ENCODE measurements at regions not wholly inside any gene's neighbourhood (a gene's known extent, or its start where the extent isn't known, plus 50 kb on each side); places are given as distances from the start of the nearest gene placed in this dataset.
"Not testable (repeated sequence)": the region's sequence is repeated elsewhere in the genome, so short reads cannot be mapped to it uniquely, and the experiment has no call there.

GRCh38 chr2:100749771-100750542 lies 70.0 kb upstream of the NPAS2 start:
- Histone ChIP-seq H3K36me3 (ENCODE audit: control insufficient read depth in 2 of 2, insufficient read depth in 2 of 2, low read length in 2 of 2) (no peaks in the 10 kb centered on the region), H3K9ac (ENCODE audit: low read length in 2 of 2) (no peak overlapping the region), H3K27ac (ENCODE audit: low read length) (no peak overlapping the region), H3K4me3 (ENCODE audit: low read length in 2 of 2) (no peak overlapping the region), H3K9me3 (ENCODE audit: control insufficient read depth in 2 of 2, low read length in 2 of 2) (no peaks in the 10 kb centered on the region), H3K4me1 (ENCODE audit: control insufficient read depth, insufficient read depth, low read length) (no peaks in the 10 kb centered on the region), H3K27me3 (ENCODE audit: control insufficient read depth in 1 of 2, insufficient read depth in 2 of 2, low read length in 2 of 2) (no peaks in the 10 kb centered on the region)

GRCh38 chr2:100751871-100752625 lies 67.9 kb upstream of the NPAS2 start:
- H3K4me3 ChIP-seq (ENCODE audit: low read length in 2 of 2); H3K9me3 ChIP-seq (ENCODE audit: control insufficient read depth in 2 of 2, low read length in 2 of 2); H3K27me3 ChIP-seq (ENCODE audit: control insufficient read depth in 1 of 2, insufficient read depth in 2 of 2, low read length in 2 of 2); H3K27ac ChIP-seq (ENCODE audit: low read length); H3K36me3 ChIP-seq (ENCODE audit: control insufficient read depth in 2 of 2, insufficient read depth in 2 of 2, low read length in 2 of 2); H3K4me1 ChIP-seq (ENCODE audit: control insufficient read depth, insufficient read depth, low read length); H3K9ac ChIP-seq (ENCODE audit: low read length in 2 of 2): not testable (repeated sequence)

- no peak overlapping the region for H3K9ac ChIP-seq (ENCODE audit: low read length in 2 of 2)
- H3K27me3 ChIP-seq (ENCODE audit: control insufficient read depth in 1 of 2, insufficient read depth in 2 of 2, low read length in 2 of 2) = no peaks in the 10 kb centered on the region
- H3K4me3 ChIP-seq (ENCODE audit: low read length in 2 of 2) = no peak overlapping the region
- H3K9me3 ChIP-seq (ENCODE audit: control insufficient read depth in 2 of 2, low read length in 2 of 2) = no peaks in the 10 kb centered on the region
- H3K4me1 ChIP-seq (ENCODE audit: control insufficient read depth, insufficient read depth, low read length) = peaks cover 4% of the 10 kb centered on the region
- H3K27ac ChIP-seq (ENCODE audit: low read length) = no peak overlapping the region
- no peaks in the 10 kb centered on the region for H3K36me3 ChIP-seq (ENCODE audit: control insufficient read depth in 2 of 2, insufficient read depth in 2 of 2, low read length in 2 of 2)
Measured at GRCh38 chr2:100752628-100753333, 67.2 kb upstream of the NPAS2 start.

GRCh38 chr2:100753444-100753843 lies 66.5 kb upstream of the NPAS2 start:
- no peak overlapping the region for H3K4me3 ChIP-seq (ENCODE audit: low read length in 2 of 2)
- H3K27ac ChIP-seq (ENCODE audit: low read length) = no peak overlapping the region

GRCh38 chr2:100753881-100754280 lies 66.1 kb upstream of the NPAS2 start:
- peaks cover 8% of the 10 kb centered on the region for H3K4me1 ChIP-seq (ENCODE audit: control insufficient read depth, insufficient read depth, low read length)

More at GRCh38 chr2:100753444-100753843, 66.5 kb upstream of the NPAS2 start:
- no peaks in the 10 kb centered on the region for H3K36me3 ChIP-seq (ENCODE audit: control insufficient read depth in 2 of 2, insufficient read depth in 2 of 2, low read length in 2 of 2)
- no peak overlapping the region for H3K9ac ChIP-seq (ENCODE audit: low read length in 2 of 2)
- H3K27me3 ChIP-seq (ENCODE audit: control insufficient read depth in 1 of 2, insufficient read depth in 2 of 2, low read length in 2 of 2) = no peaks in the 10 kb centered on the region
- no peaks in the 10 kb centered on the region for H3K9me3 ChIP-seq (ENCODE audit: control insufficient read depth in 2 of 2, low read length in 2 of 2)
- H3K4me1 ChIP-seq (ENCODE audit: control insufficient read depth, insufficient read depth, low read length) = peaks cover 8% of the 10 kb centered on the region

GRCh38 chr2:100754951-100755350 lies 65.0 kb upstream of the NPAS2 start:
- Histone ChIP-seq H3K27me3 (ENCODE audit: control insufficient read depth in 1 of 2, insufficient read depth in 2 of 2, low read length in 2 of 2) (no peaks in the 10 kb centered on the region), H3K27ac (ENCODE audit: low read length) (no peak overlapping the region), H3K9me3 (ENCODE audit: control insufficient read depth in 2 of 2, low read length in 2 of 2) (no peaks in the 10 kb centered on the region), H3K4me3 (ENCODE audit: low read length in 2 of 2) (no peak overlapping the region), H3K36me3 (ENCODE audit: control insufficient read depth in 2 of 2, insufficient read depth in 2 of 2, low read length in 2 of 2) (no peaks in the 10 kb centered on the region), H3K9ac (ENCODE audit: low read length in 2 of 2) (no peak overlapping the region), H3K4me1 (ENCODE audit: control insufficient read depth, insufficient read depth, low read length) (peaks cover 8% of the 10 kb centered on the region)

More at GRCh38 chr2:100753881-100754280, 66.1 kb upstream of the NPAS2 start:
- Histone ChIP-seq H3K9me3 (ENCODE audit: control insufficient read depth in 2 of 2, low read length in 2 of 2) (no peaks in the 10 kb centered on the region), H3K4me3 (ENCODE audit: low read length in 2 of 2) (no peak overlapping the region), H3K36me3 (ENCODE audit: control insufficient read depth in 2 of 2, insufficient read depth in 2 of 2, low read length in 2 of 2) (no peaks in the 10 kb centered on the region), H3K27ac (ENCODE audit: low read length) (no peak overlapping the region), H3K27me3 (ENCODE audit: control insufficient read depth in 1 of 2, insufficient read depth in 2 of 2, low read length in 2 of 2) (no peaks in the 10 kb centered on the region), H3K9ac (ENCODE audit: low read length in 2 of 2) (no peak overlapping the region)

- no peak overlapping the region for H3K27ac ChIP-seq (ENCODE audit: low read length)
- H3K9me3 ChIP-seq (ENCODE audit: control insufficient read depth in 2 of 2, low read length in 2 of 2) = no peaks in the 10 kb centered on the region
- no peak overlapping the region for H3K4me3 ChIP-seq (ENCODE audit: low read length in 2 of 2)
- H3K4me1 ChIP-seq (ENCODE audit: control insufficient read depth, insufficient read depth, low read length) = peaks cover 8% of the 10 kb centered on the region
- H3K9ac ChIP-seq (ENCODE audit: low read length in 2 of 2) = no peak overlapping the region
- H3K27me3 ChIP-seq (ENCODE audit: control insufficient read depth in 1 of 2, insufficient read depth in 2 of 2, low read length in 2 of 2) = no peaks in the 10 kb centered on the region
- H3K36me3 ChIP-seq (ENCODE audit: control insufficient read depth in 2 of 2, insufficient read depth in 2 of 2, low read length in 2 of 2) = no peaks in the 10 kb centered on the region
Measured at GRCh38 chr2:100755441-100755840, 64.5 kb upstream of the NPAS2 start.

GRCh38 chr2:100756704-100757103 lies 63.2 kb upstream of the NPAS2 start:
- Histone ChIP-seq H3K9me3 (ENCODE audit: control insufficient read depth in 2 of 2, low read length in 2 of 2) (no peaks in the 10 kb centered on the region), H3K4me1 (ENCODE audit: control insufficient read depth, insufficient read depth, low read length) (peaks cover 8% of the 10 kb centered on the region), H3K36me3 (ENCODE audit: control insufficient read depth in 2 of 2, insufficient read depth in 2 of 2, low read length in 2 of 2) (no peaks in the 10 kb centered on the region), H3K9ac (ENCODE audit: low read length in 2 of 2) (no peak overlapping the region), H3K27me3 (ENCODE audit: control insufficient read depth in 1 of 2, insufficient read depth in 2 of 2, low read length in 2 of 2) (no peaks in the 10 kb centered on the region), H3K4me3 (ENCODE audit: low read length in 2 of 2) (no peak overlapping the region), H3K27ac (ENCODE audit: low read length) (no peak overlapping the region)

- Histone ChIP-seq H3K27me3 (ENCODE audit: control insufficient read depth in 1 of 2, insufficient read depth in 2 of 2, low read length in 2 of 2) (no peaks in the 10 kb centered on the region), H3K27ac (ENCODE audit: low read length) (no peak overlapping the region), H3K4me3 (ENCODE audit: low read length in 2 of 2) (no peak overlapping the region), H3K9me3 (ENCODE audit: control insufficient read depth in 2 of 2, low read length in 2 of 2) (no peaks in the 10 kb centered on the region), H3K36me3 (ENCODE audit: control insufficient read depth in 2 of 2, insufficient read depth in 2 of 2, low read length in 2 of 2) (no peaks in the 10 kb centered on the region), H3K4me1 (ENCODE audit: control insufficient read depth, insufficient read depth, low read length) (peaks cover 8% of the 10 kb centered on the region), H3K9ac (ENCODE audit: low read length in 2 of 2) (no peak overlapping the region)
Measured at GRCh38 chr2:100757621-100758394, 62.1 kb upstream of the NPAS2 start.

- H3K27me3 ChIP-seq (ENCODE audit: control insufficient read depth in 1 of 2, insufficient read depth in 2 of 2, low read length in 2 of 2) = no peaks in the 10 kb centered on the region
- H3K9ac ChIP-seq (ENCODE audit: low read length in 2 of 2) = no peak overlapping the region
- H3K4me3 ChIP-seq (ENCODE audit: low read length in 2 of 2) = no peak overlapping the region
- no peak overlapping the region for H3K27ac ChIP-seq (ENCODE audit: low read length)
- no peaks in the 10 kb centered on the region for H3K36me3 ChIP-seq (ENCODE audit: control insufficient read depth in 2 of 2, insufficient read depth in 2 of 2, low read length in 2 of 2)
- peaks cover 8% of the 10 kb centered on the region for H3K4me1 ChIP-seq (ENCODE audit: control insufficient read depth, insufficient read depth, low read length)
- H3K9me3 ChIP-seq (ENCODE audit: control insufficient read depth in 2 of 2, low read length in 2 of 2) = no peaks in the 10 kb centered on the region
Measured at GRCh38 chr2:100759901-100760300, 60.0 kb upstream of the NPAS2 start.
